ENCODE measurements at regions not wholly inside any gene's neighbourhood (a gene's known extent, or its start where the extent isn't known, plus 50 kb on each side); places are given as distances from the start of the nearest gene placed in this dataset.

DNA sequence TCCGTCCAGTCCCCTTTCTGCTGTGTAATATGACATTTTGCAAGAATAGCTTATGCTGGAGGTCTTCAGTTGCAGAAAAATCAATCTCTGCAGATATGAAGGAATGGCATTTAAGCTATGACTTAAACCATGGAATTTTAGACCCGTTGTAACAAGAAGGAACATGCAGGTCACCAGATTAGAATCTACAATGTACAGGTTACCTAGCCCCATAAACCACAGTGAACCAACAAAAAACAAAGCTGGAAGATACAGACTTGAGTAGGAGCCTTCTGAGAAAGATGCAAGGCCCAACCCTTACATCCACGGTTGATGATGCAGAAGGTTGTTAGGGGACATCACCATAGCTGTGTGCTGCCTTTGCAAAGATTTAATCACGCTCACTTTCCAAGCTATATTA is 132.5 kb downstream of the WT1 start:
- Histone ChIP-seq H3K79me2 (ENCODE audit: insufficient read depth, low read length) (no peaks in the 10 kb centered on the region), H3K4me2 (replicated peaks; ENCODE audit: extremely low read depth, low read length, poor library complexity, severe bottlenecking) (no peak overlapping the region), H3K9ac (ENCODE audit: insufficient read depth, low read length, poor library complexity, severe bottlenecking) (no peak overlapping the region), H3K27me3 (ENCODE audit: control insufficient read depth in 2 of 2, insufficient read depth in 2 of 2, low read length in 2 of 2) (no peaks in the 10 kb centered on the region), H4K20me1 (ENCODE audit: insufficient read depth, low read length) (no peaks in the 10 kb centered on the region), H3K4me3 (replicated peaks in 1 of 3; ENCODE audit: low read depth in 2 of 3, low read length in 3 of 3) (no peak overlapping the region), H3K36me3 (replicated peaks in 1 of 2; ENCODE audit: control insufficient read depth in 1 of 2, insufficient read depth in 2 of 2, low read length in 2 of 2) (no peaks in the 10 kb centered on the region), H3K4me1 (ENCODE audit: control insufficient read depth in 1 of 2, insufficient read depth in 2 of 2, low read length in 2 of 2) (no peaks in the 10 kb centered on the region), H2AFZ (ENCODE audit: insufficient read depth, low read depth, low read length, poor library complexity, severe bottlenecking) (no peak overlapping the region), H3K9me3 (replicated peaks in 1 of 2; ENCODE audit: control insufficient read depth in 1 of 2, insufficient read depth in 1 of 2, low read length in 2 of 2) (no peaks in the 10 kb centered on the region), H3K27ac (ENCODE audit: low read depth in 1 of 2, low read length in 2 of 2) (no peak overlapping the region)
- intact Hi-C loops (cut with micrococcal nuclease) = no loop called here
- H3K9me3 Mint-ChIP-seq = peaks cover 0 to 8% (median 2%) of the 10 kb centered on the region in 7 donors
- TF ChIP-seq CTCF (IDR thresholded peaks at IDR 0.05) = no peak
- 67% methylated on average over 1 of the region's 4 CpGs for WGBS (ENCODE audit: insufficient coverage)
- peaks cover 2% of the 10 kb centered on the region for H3K4me1 Mint-ChIP-seq
- no peak overlapping the region for H3K4me3 Mint-ChIP-seq
- no peaks in the 10 kb centered on the region for H3K36me3 Mint-ChIP-seq
- peaks cover 3 to 6% (median 6%) of the 10 kb centered on the region in 3 donors for H3K27me3 Mint-ChIP-seq (ENCODE audit: low read depth in 3 of 3)
- no peak overlapping the region for H3K27ac Mint-ChIP-seq
- no peak for DNase-seq

- Mint-ChIP-seq H3K9me3 (peaks cover 0 to 5% (median 2%) of the 10 kb centered on the region in 7 donors), H3K4me3 (no peak overlapping the region), H3K36me3 (no peaks in the 10 kb centered on the region), H3K4me1 (peaks cover under 1% of the 10 kb centered on the region), H3K27ac (no peak overlapping the region), H3K27me3 (ENCODE audit: low read depth in 3 of 3) (peaks cover 2 to 6% (median 6%) of the 10 kb centered on the region in 3 donors)
- no peak for TF ChIP-seq CTCF (IDR thresholded peaks at IDR 0.05)
- Histone ChIP-seq H3K27me3 (ENCODE audit: control insufficient read depth in 2 of 2, insufficient read depth in 2 of 2, low read length in 2 of 2) (no peaks in the 10 kb centered on the region), H3K4me1 (ENCODE audit: control insufficient read depth in 1 of 2, insufficient read depth in 2 of 2, low read length in 2 of 2) (no peaks in the 10 kb centered on the region), H2AFZ (ENCODE audit: insufficient read depth, low read depth, low read length, poor library complexity, severe bottlenecking) (no peak overlapping the region), H3K4me2 (replicated peaks; ENCODE audit: extremely low read depth, low read length, poor library complexity, severe bottlenecking) (no peak overlapping the region), H3K36me3 (replicated peaks in 1 of 2; ENCODE audit: control insufficient read depth in 1 of 2, insufficient read depth in 2 of 2, low read length in 2 of 2) (no peaks in the 10 kb centered on the region), H3K9me3 (replicated peaks in 1 of 2; ENCODE audit: control insufficient read depth in 1 of 2, insufficient read depth in 1 of 2, low read length in 2 of 2) (no peaks in the 10 kb centered on the region), H3K79me2 (ENCODE audit: insufficient read depth, low read length) (no peaks in the 10 kb centered on the region), H3K9ac (ENCODE audit: insufficient read depth, low read length, poor library complexity, severe bottlenecking) (no peak overlapping the region), H4K20me1 (ENCODE audit: insufficient read depth, low read length) (no peaks in the 10 kb centered on the region), H3K27ac (ENCODE audit: low read depth in 1 of 2, low read length in 2 of 2) (no peak overlapping the region), H3K4me3 (replicated peaks in 1 of 3; ENCODE audit: low read depth in 2 of 3, low read length in 3 of 3) (no peak overlapping the region)
- intact Hi-C loops (cut with micrococcal nuclease) = no loop called here
- WGBS (ENCODE audit: insufficient coverage) = 100% methylated on average over 1 of the region's 2 CpGs
- no peak for DNase-seq
Measured at GRCh38 chr11:32304521-32304920, 130.8 kb downstream of the WT1 start.
